ENCODE measurements at regions not wholly inside any gene's neighbourhood (a gene's known extent, or its start where the extent isn't known, plus 50 kb on each side); places are given as distances from the start of the nearest gene placed in this dataset.
"Not testable (repeated sequence)": the region's sequence is repeated elsewhere in the genome, so short reads cannot be mapped to it uniquely, and the experiment has no call there.

GRCh38 chrX:55841962-55842752 lies 124.6 kb downstream of the RRAGB start:
- Histone ChIP-seq H3K27ac (no peak overlapping the region), H3K27me3 (no peaks in the 10 kb centered on the region), H3K9me3 (peaks cover 0 to 7% (median 0%) of the 10 kb centered on the region in 3 donors), H3K36me3 (no peaks in the 10 kb centered on the region), H3K4me1 (no peaks in the 10 kb centered on the region), H3K4me3 (no peak overlapping the region)
- WGBS, 2 donors (ENCODE audit: low coverage in 1 of 2), result 60% methylated on average over 1 of the region's 4 CpGs; no CpG with 5 or more reads in 1 of the 2 donors
- no peak for ATAC-seq
- no peak for TF ChIP-seq POLR2A (IDR thresholded peaks at IDR 0.05)
- no peak for TF ChIP-seq EP300 (IDR thresholded peaks at IDR 0.05)
- no peak for TF ChIP-seq CTCF (IDR thresholded peaks at IDR 0.05)
- no peak for TF ChIP-seq POLR2AphosphoS5 (IDR thresholded peaks at IDR 0.05)

GRCh38 chrX:55866779-55867178 lies 149.2 kb downstream of the RRAGB start:
- not testable (repeated sequence) for H3K4me1 ChIP-seq, ATAC-seq, H3K27me3 ChIP-seq, H3K36me3 ChIP-seq, H3K27ac ChIP-seq, H3K4me3 ChIP-seq, H3K9me3 ChIP-seq
- WGBS, 2 donors (ENCODE audit: low coverage in 1 of 2), result 0 to 63% methylated on average over 4 of the region's 4 CpGs

GRCh38 chrX:55867181-55867651 lies 149.7 kb downstream of the RRAGB start:
- TF ChIP-seq CTCF (IDR thresholded peaks at IDR 0.05) (no peak), EP300 (IDR thresholded peaks at IDR 0.05) (no peak), POLR2AphosphoS5 (IDR thresholded peaks at IDR 0.05) (no peak)
- Histone ChIP-seq H3K4me3 (no peak overlapping the region), H3K36me3 (no peaks in the 10 kb centered on the region), H3K27ac (no peak overlapping the region), H3K27me3 (no peaks in the 10 kb centered on the region), H3K4me1 (no peaks in the 10 kb centered on the region), H3K9me3 (no peaks in the 10 kb centered on the region)
- WGBS, 2 donors (ENCODE audit: low coverage in 1 of 2), result 14 to 30% methylated on average over 1 of the region's 1 CpG
- no peak for ATAC-seq

GRCh38 chrX:55867708-55868107 lies 150.2 kb downstream of the RRAGB start:
- TF ChIP-seq CTCF (IDR thresholded peaks at IDR 0.05) (no peak), POLR2AphosphoS5 (IDR thresholded peaks at IDR 0.05) (no peak), POLR2A (IDR thresholded peaks at IDR 0.05) (no peak), EP300 (IDR thresholded peaks at IDR 0.05) (no peak)
- Histone ChIP-seq H3K9me3 (no peaks in the 10 kb centered on the region), H3K27ac (no peak overlapping the region), H3K27me3 (no peaks in the 10 kb centered on the region), H3K4me1 (no peaks in the 10 kb centered on the region), H3K4me3 (no peak overlapping the region), H3K36me3 (no peaks in the 10 kb centered on the region)
- no peak for ATAC-seq
- 44 to 80% methylated on average over 1 of the region's 1 CpG for WGBS, 2 donors (ENCODE audit: low coverage in 1 of 2)

- Histone ChIP-seq H3K36me3 (no peaks in the 10 kb centered on the region), H3K27me3 (no peaks in the 10 kb centered on the region), H3K4me1 (no peaks in the 10 kb centered on the region), H3K9me3 (no peaks in the 10 kb centered on the region), H3K4me3 (no peak overlapping the region), H3K27ac (no peak overlapping the region)
- TF ChIP-seq POLR2A (IDR thresholded peaks at IDR 0.05) (no peak), POLR2AphosphoS5 (IDR thresholded peaks at IDR 0.05) (no peak), CTCF (IDR thresholded peaks at IDR 0.05) (no peak), EP300 (IDR thresholded peaks at IDR 0.05) (no peak)
- ATAC-seq, result no peak
Measured at GRCh38 chrX:55874807-55875206, 157.3 kb downstream of the RRAGB start.

- not testable (repeated sequence) for ATAC-seq, H3K27ac ChIP-seq, H3K4me1 ChIP-seq, H3K4me3 ChIP-seq, H3K27me3 ChIP-seq, H3K36me3 ChIP-seq, H3K9me3 ChIP-seq
- 84 to 96% methylated on average over 3 to 4 of the region's 4 CpGs for WGBS, 2 donors (ENCODE audit: low coverage in 1 of 2)
Measured at GRCh38 chrX:55883541-55883940, 166.0 kb downstream of the RRAGB start.

Measured in gastroesophageal sphincter (tissue), 4 donors.